Activated CD4-positive, alpha-beta T cell treated with anti-CD3 and anti-CD28 coated beads for 48 hours (primary cell): ENCODE measurements at regions not wholly inside any gene's neighbourhood (a gene's known extent, or its start where the extent isn't known, plus 50 kb on each side); places are given as distances from the start of the nearest gene placed in this dataset.

Source experiments
- DNase-seq: peaks from one replicate; pipeline ENCODE4 v3.0.0-alpha.2; 2020

- DNase-seq = no peak
Observed at GRCh38 chr7:46391231-46392201, 470.4 kb upstream of the IGFBP3 start.

GRCh38 chr7:46390042-46390441, 469.0 kb upstream of the IGFBP3 start:
- DNase-seq = no peak

GRCh38 chr7:46389146-46389545, 468.1 kb upstream of the IGFBP3 start:
- no peak for DNase-seq

- DNase-seq = no peak
Observed at GRCh38 chr7:46387646-46388045, 466.6 kb upstream of the IGFBP3 start.

GRCh38 chr7:46386428-46387399, 465.6 kb upstream of the IGFBP3 start:
- DNase-seq = no peak

GRCh38 chr7:46385662-46386309, 464.7 kb upstream of the IGFBP3 start:
- DNase-seq = no peak

- DNase-seq = no peak
Observed at GRCh38 chr7:46383605-46384004, 462.5 kb upstream of the IGFBP3 start.

- no peak for DNase-seq
Observed at GRCh38 chr7:46369933-46370654, 449.0 kb upstream of the IGFBP3 start.

- no peak for DNase-seq
Observed at GRCh38 chr7:46368871-46369270, 447.8 kb upstream of the IGFBP3 start.

GRCh38 chr7:46366526-46366925, 445.5 kb upstream of the IGFBP3 start:
- DNase-seq = no peak

GRCh38 chr7:46363688-46364087, 442.6 kb upstream of the IGFBP3 start:
- DNase-seq = no peak

- DNase-seq = no peak
Observed at GRCh38 chr7:46360811-46361210, 439.7 kb upstream of the IGFBP3 start.

GRCh38 chr7:46360296-46360695, 439.2 kb upstream of the IGFBP3 start:
- no peak for DNase-seq

GRCh38 chr7:46357851-46358250, 436.8 kb upstream of the IGFBP3 start:
- DNase-seq = no peak

- no peak for DNase-seq
Observed at GRCh38 chr7:46357290-46357689, 436.2 kb upstream of the IGFBP3 start.

GRCh38 chr7:46356371-46356770, 435.3 kb upstream of the IGFBP3 start:
- DNase-seq = no peak

- DNase-seq = no peak
Observed at GRCh38 chr7:46355331-46355730, 434.3 kb upstream of the IGFBP3 start.

GRCh38 chr7:46352004-46352954, 431.2 kb upstream of the IGFBP3 start:
- peak; percentile 10 for DNase-seq

- no peak for DNase-seq
Observed at GRCh38 chr7:46349490-46349889, 428.4 kb upstream of the IGFBP3 start.

- DNase-seq = no peak
Observed at GRCh38 chr7:46344533-46344932, 423.5 kb upstream of the IGFBP3 start.

GRCh38 chr7:46343802-46344201, 422.7 kb upstream of the IGFBP3 start:
- no peak for DNase-seq
